ENCODE measurements at regions not wholly inside any gene's neighbourhood (a gene's known extent, or its start where the extent isn't known, plus 50 kb on each side); places are given as distances from the start of the nearest gene placed in this dataset.

- DNase-seq (ENCODE audit: low spot score): no peak
- peaks cover 24% of the 10 kb centered on the region for H3K4me1 Mint-ChIP-seq (ENCODE audit: low read depth)
- peaks cover 9% of the 10 kb centered on the region for H3K9me3 Mint-ChIP-seq (ENCODE audit: low read depth)
- no peaks in the 10 kb centered on the region for H3K36me3 Mint-ChIP-seq (ENCODE audit: low read depth)
- no peak for TF ChIP-seq CTCF (IDR thresholded peaks at IDR 0.05)
- no peaks in the 10 kb centered on the region for H3K27me3 Mint-ChIP-seq (ENCODE audit: low read depth)
- H3K27ac Mint-ChIP-seq (ENCODE audit: unreplicated experiment): no peak overlapping the region
- no peak overlapping the region for H3K4me3 Mint-ChIP-seq (ENCODE audit: unreplicated experiment)
Observed at GRCh38 chrX:27924718-27925117, 56.5 kb downstream of the DCAF8L1 start.

- H3K27me3 Mint-ChIP-seq (ENCODE audit: low read depth): no peaks in the 10 kb centered on the region
- TF ChIP-seq CTCF (IDR thresholded peaks at IDR 0.05): no peak
- H3K4me3 Mint-ChIP-seq (ENCODE audit: unreplicated experiment): no peak overlapping the region
- H3K27ac Mint-ChIP-seq (ENCODE audit: unreplicated experiment): no peak overlapping the region
- no peaks in the 10 kb centered on the region for H3K36me3 Mint-ChIP-seq (ENCODE audit: low read depth)
- peaks cover 9% of the 10 kb centered on the region for H3K9me3 Mint-ChIP-seq (ENCODE audit: low read depth)
- DNase-seq (ENCODE audit: low spot score): no peak
- H3K4me1 Mint-ChIP-seq (ENCODE audit: low read depth): peaks cover 22% of the 10 kb centered on the region
Observed at GRCh38 chrX:27924261-27924660, 57.0 kb downstream of the DCAF8L1 start.

GRCh38 chrX:27918799-27919198 is 62.5 kb downstream of the DCAF8L1 start:
- no peak for DNase-seq (ENCODE audit: low spot score)
- Mint-ChIP-seq H3K4me3 (ENCODE audit: unreplicated experiment) (no peak overlapping the region), H3K9me3 (ENCODE audit: low read depth) (peaks cover 2% of the 10 kb centered on the region), H3K4me1 (ENCODE audit: low read depth) (no peaks in the 10 kb centered on the region), H3K27me3 (ENCODE audit: low read depth) (no peaks in the 10 kb centered on the region), H3K27ac (ENCODE audit: unreplicated experiment) (no peak overlapping the region), H3K36me3 (ENCODE audit: low read depth) (no peaks in the 10 kb centered on the region)
- peak; percentile 60 for TF ChIP-seq CTCF (IDR thresholded peaks at IDR 0.05)

DNA sequence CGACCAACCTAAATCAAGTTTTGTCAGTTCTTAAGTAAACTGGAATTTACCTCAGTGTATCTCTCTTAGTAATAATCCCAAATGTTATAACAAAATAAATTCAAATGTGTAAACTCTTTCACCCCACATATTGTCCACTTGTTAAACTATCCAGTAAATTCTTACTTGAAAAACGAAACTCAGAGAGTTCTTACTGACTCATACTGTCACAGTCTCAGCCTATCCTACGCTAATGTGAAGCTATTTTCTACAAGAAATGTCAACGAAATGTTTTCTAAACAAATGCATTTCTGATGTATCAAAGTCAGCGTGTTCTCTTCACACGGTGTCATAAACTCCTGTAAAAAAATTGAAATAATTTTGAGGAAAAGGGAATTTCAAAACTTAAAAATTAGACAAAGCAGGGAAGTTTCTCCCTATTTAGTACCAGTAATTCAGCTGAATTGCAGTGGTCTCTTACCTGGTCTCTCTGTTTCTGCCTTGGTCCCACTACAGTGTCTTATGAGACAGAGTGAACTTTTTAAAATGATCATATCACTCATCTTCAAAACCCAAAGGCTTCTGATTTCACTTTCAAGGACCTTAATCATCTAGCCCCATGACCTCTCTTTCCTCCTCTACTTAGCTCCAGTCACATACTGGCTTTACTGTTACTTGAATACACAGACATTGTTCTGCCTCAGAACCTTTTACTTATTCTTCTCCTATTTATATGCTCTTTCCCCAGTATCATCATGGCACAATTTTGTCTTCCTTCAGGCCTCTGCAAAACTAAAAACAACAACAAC is 63.3 kb downstream of the DCAF8L1 start:
- H3K9me3 Mint-ChIP-seq (ENCODE audit: low read depth): peaks cover 2% of the 10 kb centered on the region
- H3K4me3 Mint-ChIP-seq (ENCODE audit: unreplicated experiment): no peak overlapping the region
- no peak for TF ChIP-seq CTCF (IDR thresholded peaks at IDR 0.05)
- H3K36me3 Mint-ChIP-seq (ENCODE audit: low read depth): no peaks in the 10 kb centered on the region
- no peaks in the 10 kb centered on the region for H3K4me1 Mint-ChIP-seq (ENCODE audit: low read depth)
- DNase-seq (ENCODE audit: low spot score): no peak
- H3K27me3 Mint-ChIP-seq (ENCODE audit: low read depth): no peaks in the 10 kb centered on the region
- no peak overlapping the region for H3K27ac Mint-ChIP-seq (ENCODE audit: unreplicated experiment)

DNA sequence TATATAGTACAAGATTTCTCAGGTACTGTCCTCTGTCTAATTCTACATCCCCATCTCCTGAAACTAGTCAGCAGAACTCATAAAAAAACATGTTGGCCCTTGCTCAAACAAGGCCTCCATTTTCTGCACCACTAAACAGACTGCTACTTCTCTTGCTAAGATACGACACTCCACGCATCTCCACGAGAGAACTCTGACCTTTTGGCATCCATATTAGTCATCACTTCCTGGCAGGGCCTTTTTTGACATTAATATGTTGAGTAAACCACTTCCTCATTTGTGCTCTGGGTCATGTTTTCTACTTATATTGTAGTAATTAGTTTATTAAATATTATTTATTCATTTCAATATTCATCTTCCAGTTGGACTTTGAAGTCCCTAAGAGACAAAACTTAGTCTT is 65.6 kb downstream of the DCAF8L1 start:
- Mint-ChIP-seq H3K4me1 (ENCODE audit: low read depth) (peaks cover 7% of the 10 kb centered on the region), H3K9me3 (ENCODE audit: low read depth) (peaks cover 2% of the 10 kb centered on the region), H3K27ac (ENCODE audit: unreplicated experiment) (no peak overlapping the region), H3K4me3 (ENCODE audit: unreplicated experiment) (no peak overlapping the region), H3K36me3 (ENCODE audit: low read depth) (no peaks in the 10 kb centered on the region), H3K27me3 (ENCODE audit: low read depth) (no peaks in the 10 kb centered on the region)
- DNase-seq (ENCODE audit: low spot score): no peak
- no peak for TF ChIP-seq CTCF (IDR thresholded peaks at IDR 0.05)

Data from chondrocyte (in vitro differentiated cells).